Gastrocnemius medialis (tissue), 4 donors: ENCODE measurements at regions not wholly inside any gene's neighbourhood (a gene's known extent, or its start where the extent isn't known, plus 50 kb on each side); places are given as distances from the start of the nearest gene placed in this dataset.

Source experiments
- POLR2A ChIP-seq, 2 donors: fragments of 450-650 bp; IDR thresholded peaks; one replicate each; pipeline ENCODE4 v1.6.1; 2017; ENCODE audit warnings: antibody characterized with exemption in 2 of 2, mild to moderate bottlenecking in 2 of 2, moderate library complexity in 2 of 2
- TF ChIP-seq, protein P1 (sequence below), 5 experiments: fragments of 450-650 bp in 3 of 5; fragments of 200-600 bp in 2 of 5; sonication (generic) in 2 of 5; IDR thresholded peaks in 4 of 5; conservative IDR thresholded peaks in 1 of 5; 1 replicate in 4 of 5; 2 replicates in 1 of 5; pipeline ENCODE4 v1.5.1; 2016 to 2019; ENCODE audit warnings: antibody characterized with exemption in 5 of 5, mild to moderate bottlenecking in 3 of 5, moderate library complexity in 3 of 5

DNA sequence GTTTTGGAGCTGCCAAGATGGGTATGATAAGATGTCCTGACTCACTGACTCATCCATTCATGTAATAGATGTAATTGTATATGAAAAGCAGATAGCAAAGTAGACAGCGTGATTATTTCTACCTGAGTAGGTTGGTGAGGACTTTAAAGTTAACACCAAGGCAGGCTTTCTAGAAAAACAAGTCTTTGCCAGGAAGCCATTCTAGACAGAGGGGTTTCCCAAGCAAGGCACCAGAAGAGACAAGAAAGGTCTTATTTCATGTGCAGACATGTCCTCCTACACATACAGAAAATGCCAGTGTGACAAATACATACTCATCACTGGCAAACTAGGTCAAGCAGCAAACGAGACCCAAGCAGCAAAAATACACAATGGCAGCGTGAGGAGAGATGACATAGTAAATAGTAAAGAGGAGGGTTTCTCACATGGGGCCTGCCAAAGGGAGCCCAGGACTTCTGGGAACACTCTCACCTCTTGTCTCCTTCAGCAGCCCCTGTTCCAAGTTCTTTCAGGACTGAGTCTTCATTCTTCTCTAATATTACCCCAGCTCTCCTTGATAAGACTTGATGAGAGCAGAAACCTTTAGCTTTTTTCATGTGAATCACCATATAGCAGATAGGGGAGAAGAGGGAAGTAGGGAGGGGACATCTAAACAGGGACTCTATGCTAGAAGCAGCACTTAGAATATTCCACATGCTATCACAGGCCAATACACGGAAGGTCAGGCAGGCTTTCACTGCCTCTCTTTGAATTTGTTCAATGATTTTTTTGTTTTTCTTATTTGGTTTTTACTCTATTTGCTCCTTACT, 114.6 kb upstream of the ATP1B1 start:
- no peak for TF ChIP-seq POLR2A (IDR thresholded peaks at IDR 0.05)
- TF ChIP-seq, protein P1, sequence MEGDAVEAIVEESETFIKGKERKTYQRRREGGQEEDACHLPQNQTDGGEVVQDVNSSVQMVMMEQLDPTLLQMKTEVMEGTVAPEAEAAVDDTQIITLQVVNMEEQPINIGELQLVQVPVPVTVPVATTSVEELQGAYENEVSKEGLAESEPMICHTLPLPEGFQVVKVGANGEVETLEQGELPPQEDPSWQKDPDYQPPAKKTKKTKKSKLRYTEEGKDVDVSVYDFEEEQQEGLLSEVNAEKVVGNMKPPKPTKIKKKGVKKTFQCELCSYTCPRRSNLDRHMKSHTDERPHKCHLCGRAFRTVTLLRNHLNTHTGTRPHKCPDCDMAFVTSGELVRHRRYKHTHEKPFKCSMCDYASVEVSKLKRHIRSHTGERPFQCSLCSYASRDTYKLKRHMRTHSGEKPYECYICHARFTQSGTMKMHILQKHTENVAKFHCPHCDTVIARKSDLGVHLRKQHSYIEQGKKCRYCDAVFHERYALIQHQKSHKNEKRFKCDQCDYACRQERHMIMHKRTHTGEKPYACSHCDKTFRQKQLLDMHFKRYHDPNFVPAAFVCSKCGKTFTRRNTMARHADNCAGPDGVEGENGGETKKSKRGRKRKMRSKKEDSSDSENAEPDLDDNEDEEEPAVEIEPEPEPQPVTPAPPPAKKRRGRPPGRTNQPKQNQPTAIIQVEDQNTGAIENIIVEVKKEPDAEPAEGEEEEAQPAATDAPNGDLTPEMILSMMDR (IDR thresholded peaks at IDR 0.05 in 4 of 5, conservative IDR thresholded peaks at IDR 0.05 in 1 of 5), result no peak
